HG02885 (cell line): ENCODE measurements at regions not wholly inside any gene's neighbourhood (a gene's known extent, or its start where the extent isn't known, plus 50 kb on each side); places are given as distances from the start of the nearest gene placed in this dataset.
"Not testable (repeated sequence)": the region's sequence is repeated elsewhere in the genome, so short reads cannot be mapped to it uniquely, and the experiment has no call there.

ENCODE experiments used
- ATAC-seq: cut with Tn5 transposase; IDR thresholded peaks from one replicate; pipeline ENCODE4 v1.9.1; 2021; ENCODE audit warnings: mild to moderate bottlenecking; ENCODE audit not compliant: unreplicated experiment, poor library complexity

DNA sequence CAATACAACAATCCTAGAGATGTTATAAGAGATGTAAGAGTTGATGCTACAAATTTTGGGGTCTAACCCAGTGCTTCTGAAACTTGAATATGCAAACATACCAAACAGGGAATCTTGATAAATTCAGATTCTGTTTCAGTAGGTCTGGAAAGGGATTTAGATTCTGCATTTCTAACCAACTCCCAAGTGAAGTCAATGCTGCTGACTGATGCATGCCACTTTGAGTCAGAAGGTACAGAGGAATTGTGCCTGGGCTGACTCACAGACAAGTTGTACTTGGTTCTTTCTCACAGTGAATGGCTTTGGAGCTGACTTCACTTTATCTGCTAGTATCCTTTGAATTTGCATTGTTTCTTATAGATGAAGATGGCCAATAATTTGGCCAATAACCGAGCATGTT lies 973.9 kb downstream of the PRIM2 start:
- ATAC-seq, result not testable (repeated sequence)

- not testable (repeated sequence) for ATAC-seq
Measured at GRCh38 chr6:58307901-58308300, 990.5 kb downstream of the PRIM2 start.

DNA sequence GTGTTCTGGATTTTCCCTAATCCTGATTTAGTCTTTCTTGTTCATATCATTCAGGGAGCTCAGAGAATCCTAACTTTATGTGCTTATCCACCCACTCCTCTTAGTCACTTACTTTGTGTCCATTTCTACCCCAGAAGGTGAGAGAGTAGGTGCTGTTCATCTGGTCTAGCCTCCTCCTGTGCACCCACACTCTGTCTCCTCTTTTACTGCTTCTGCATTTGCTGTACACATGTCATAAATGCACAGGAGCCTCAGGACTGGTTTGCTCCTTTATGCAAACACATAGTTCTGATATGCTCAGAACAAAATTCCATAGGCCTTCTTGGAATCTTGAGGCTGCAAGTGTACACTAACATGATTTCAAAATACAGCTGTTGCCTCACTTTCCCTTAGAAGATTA lies 1014.7 kb downstream of the PRIM2 start:
- ATAC-seq, result not testable (repeated sequence)

GRCh38 chr6:58342287-58342686 lies 1024.9 kb downstream of the PRIM2 start:
- ATAC-seq, result not testable (repeated sequence)

DNA sequence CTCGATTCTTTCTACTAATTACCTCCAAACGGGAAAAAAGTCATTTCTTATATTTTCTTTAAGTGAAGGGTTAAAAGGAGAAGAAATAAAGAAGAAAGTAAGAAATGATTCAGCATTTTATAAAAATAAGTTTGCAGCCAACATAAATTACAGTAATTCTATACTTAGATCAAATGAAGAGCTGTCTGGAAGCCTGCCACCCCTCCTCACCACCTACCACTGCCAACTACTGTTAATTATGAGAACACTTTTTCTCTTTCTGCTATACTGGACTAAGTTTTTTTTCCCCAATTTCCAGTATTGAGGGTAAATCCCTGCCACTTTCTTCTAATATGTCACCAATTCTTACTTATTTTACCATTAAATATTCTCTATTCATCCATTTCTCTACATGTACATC lies 1030.1 kb downstream of the PRIM2 start:
- not testable (repeated sequence) for ATAC-seq

DNA sequence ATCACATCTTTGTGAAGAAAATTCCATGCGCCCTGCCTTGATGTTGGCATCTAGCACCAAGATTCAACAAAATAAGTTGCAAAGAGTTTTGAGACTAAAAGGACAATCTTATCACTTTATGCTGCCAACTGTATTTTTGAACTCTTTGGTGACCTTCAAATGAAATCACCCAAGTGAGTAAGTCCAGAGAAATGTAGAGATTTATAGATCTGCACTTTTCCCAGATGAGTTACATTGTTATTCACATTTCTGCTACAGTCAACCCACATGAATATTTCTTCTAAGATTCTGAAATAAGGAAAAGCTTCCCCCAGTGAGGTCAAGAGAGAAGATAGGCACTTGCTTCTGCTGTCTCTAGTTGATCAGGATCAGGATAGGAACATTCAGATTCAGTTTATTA lies 1034.2 kb downstream of the PRIM2 start:
- not testable (repeated sequence) for ATAC-seq

DNA sequence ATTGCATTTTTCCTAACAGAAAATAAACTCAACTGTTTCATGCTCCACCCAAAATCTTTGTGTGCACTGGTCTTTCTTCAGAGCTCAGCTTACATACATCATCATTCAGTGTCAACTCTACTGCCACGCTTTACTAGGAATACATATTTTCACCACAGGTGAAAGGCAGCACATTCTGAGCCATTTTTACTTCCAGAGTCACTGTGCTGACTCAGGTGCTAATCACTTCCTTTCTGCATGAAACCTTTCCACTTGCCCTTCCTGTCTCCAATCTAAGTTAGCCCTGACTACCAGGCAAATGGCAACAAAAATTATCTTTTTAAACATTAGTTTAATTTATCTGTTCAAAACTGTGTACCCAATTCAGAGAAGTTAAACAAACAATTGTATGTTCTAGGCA lies 1041.0 kb downstream of the PRIM2 start:
- not testable (repeated sequence) for ATAC-seq

DNA sequence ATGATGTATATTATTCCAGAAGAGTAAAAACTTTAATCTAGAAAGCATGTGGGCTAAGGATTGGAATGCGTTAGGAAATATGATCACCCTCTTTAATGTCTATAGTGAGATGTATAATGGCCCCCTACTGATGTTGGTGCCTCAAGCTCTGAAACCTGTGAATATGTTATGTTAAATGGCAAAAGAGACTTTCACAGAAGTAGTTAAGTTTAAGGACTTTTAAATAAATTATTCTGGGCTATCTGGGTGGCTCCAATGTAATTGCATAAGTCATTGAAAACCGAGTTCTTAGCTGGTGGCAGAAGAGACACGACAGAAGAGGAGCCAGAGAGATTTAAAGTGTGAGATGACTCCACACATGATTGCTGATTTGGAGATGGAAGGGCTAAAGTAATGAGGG lies 1048.4 kb downstream of the PRIM2 start:
- not testable (repeated sequence) for ATAC-seq

- ATAC-seq, result not testable (repeated sequence)
Measured at GRCh38 chr6:58406659-58407058, 1089.2 kb downstream of the PRIM2 start.

- no peak for ATAC-seq
Measured at GRCh38 chr6:58419321-58419720, 1101.9 kb downstream of the PRIM2 start.
